ENCODE measurements at regions not wholly inside any gene's neighbourhood (a gene's known extent, or its start where the extent isn't known, plus 50 kb on each side); places are given as distances from the start of the nearest gene placed in this dataset.
"Not testable (repeated sequence)": the region's sequence is repeated elsewhere in the genome, so short reads cannot be mapped to it uniquely, and the experiment has no call there.

GRCh38 chr20:7174554-7174953 is 407.1 kb downstream of the BMP2 start:
- no peak overlapping the region for H3K27ac ChIP-seq (ENCODE audit: low read length)
- no peaks in the 10 kb centered on the region for H3K36me3 ChIP-seq (ENCODE audit: control insufficient read depth in 1 of 2, insufficient read depth in 2 of 2, low read length in 2 of 2)
- H3K9me3 ChIP-seq (ENCODE audit: control insufficient read depth in 1 of 2, low read length in 2 of 2), result no peaks in the 10 kb centered on the region
- H3K4me3 ChIP-seq (ENCODE audit: low read depth in 1 of 2, low read length in 2 of 2), result no peak overlapping the region
- no peaks in the 10 kb centered on the region for H3K4me1 ChIP-seq (ENCODE audit: control insufficient read depth in 1 of 2, insufficient read depth in 2 of 2, low read length in 2 of 2)
- H3K27me3 ChIP-seq (ENCODE audit: low read depth, low read length), result no peaks in the 10 kb centered on the region

- not testable (repeated sequence) for H3K4me3 ChIP-seq (ENCODE audit: low read depth in 1 of 2, low read length in 2 of 2); H3K27ac ChIP-seq (ENCODE audit: low read length); H3K9me3 ChIP-seq (ENCODE audit: control insufficient read depth in 1 of 2, low read length in 2 of 2); H3K27me3 ChIP-seq (ENCODE audit: low read depth, low read length); H3K4me1 ChIP-seq (ENCODE audit: control insufficient read depth in 1 of 2, insufficient read depth in 2 of 2, low read length in 2 of 2); H3K36me3 ChIP-seq (ENCODE audit: control insufficient read depth in 1 of 2, insufficient read depth in 2 of 2, low read length in 2 of 2)
Measured at GRCh38 chr20:7175827-7176226, 408.3 kb downstream of the BMP2 start.

GRCh38 chr20:7178004-7178403 is 410.5 kb downstream of the BMP2 start:
- H3K4me1 ChIP-seq (ENCODE audit: control insufficient read depth in 1 of 2, insufficient read depth in 2 of 2, low read length in 2 of 2), result no peaks in the 10 kb centered on the region
- H3K27ac ChIP-seq (ENCODE audit: low read length), result no peak overlapping the region
- no peaks in the 10 kb centered on the region for H3K9me3 ChIP-seq (ENCODE audit: control insufficient read depth in 1 of 2, low read length in 2 of 2)
- no peak overlapping the region for H3K4me3 ChIP-seq (ENCODE audit: low read depth in 1 of 2, low read length in 2 of 2)
- H3K27me3 ChIP-seq (ENCODE audit: low read depth, low read length), result no peaks in the 10 kb centered on the region
- no peaks in the 10 kb centered on the region for H3K36me3 ChIP-seq (ENCODE audit: control insufficient read depth in 1 of 2, insufficient read depth in 2 of 2, low read length in 2 of 2)

GRCh38 chr20:7180256-7181045 is 413.0 kb downstream of the BMP2 start:
- Histone ChIP-seq H3K4me3 (ENCODE audit: low read depth in 1 of 2, low read length in 2 of 2) (no peak overlapping the region), H3K27me3 (ENCODE audit: low read depth, low read length) (no peaks in the 10 kb centered on the region), H3K27ac (ENCODE audit: low read length) (no peak overlapping the region), H3K9me3 (ENCODE audit: control insufficient read depth in 1 of 2, low read length in 2 of 2) (no peaks in the 10 kb centered on the region), H3K36me3 (ENCODE audit: control insufficient read depth in 1 of 2, insufficient read depth in 2 of 2, low read length in 2 of 2) (no peaks in the 10 kb centered on the region), H3K4me1 (ENCODE audit: control insufficient read depth in 1 of 2, insufficient read depth in 2 of 2, low read length in 2 of 2) (no peaks in the 10 kb centered on the region)

- Histone ChIP-seq H3K9me3 (ENCODE audit: control insufficient read depth in 1 of 2, low read length in 2 of 2) (no peaks in the 10 kb centered on the region), H3K36me3 (ENCODE audit: control insufficient read depth in 1 of 2, insufficient read depth in 2 of 2, low read length in 2 of 2) (no peaks in the 10 kb centered on the region), H3K27ac (ENCODE audit: low read length) (no peak overlapping the region), H3K4me1 (ENCODE audit: control insufficient read depth in 1 of 2, insufficient read depth in 2 of 2, low read length in 2 of 2) (no peaks in the 10 kb centered on the region), H3K4me3 (ENCODE audit: low read depth in 1 of 2, low read length in 2 of 2) (no peak overlapping the region), H3K27me3 (ENCODE audit: low read depth, low read length) (no peaks in the 10 kb centered on the region)
Measured at GRCh38 chr20:7189231-7189630, 421.7 kb downstream of the BMP2 start.

- no peak overlapping the region for H3K4me3 ChIP-seq (ENCODE audit: low read depth in 1 of 2, low read length in 2 of 2)
- no peaks in the 10 kb centered on the region for H3K27me3 ChIP-seq (ENCODE audit: low read depth, low read length)
- no peaks in the 10 kb centered on the region for H3K4me1 ChIP-seq (ENCODE audit: control insufficient read depth in 1 of 2, insufficient read depth in 2 of 2, low read length in 2 of 2)
- H3K27ac ChIP-seq (ENCODE audit: low read length), result no peak overlapping the region
- no peaks in the 10 kb centered on the region for H3K36me3 ChIP-seq (ENCODE audit: control insufficient read depth in 1 of 2, insufficient read depth in 2 of 2, low read length in 2 of 2)
- no peaks in the 10 kb centered on the region for H3K9me3 ChIP-seq (ENCODE audit: control insufficient read depth in 1 of 2, low read length in 2 of 2)
Measured at GRCh38 chr20:7193681-7194080, 426.2 kb downstream of the BMP2 start.

- no peak overlapping the region for H3K4me3 ChIP-seq (ENCODE audit: low read depth in 1 of 2, low read length in 2 of 2)
Measured at GRCh38 chr20:7195704-7196103, 428.2 kb downstream of the BMP2 start.

GRCh38 chr20:7196481-7196880 is 429.0 kb downstream of the BMP2 start:
- no peaks in the 10 kb centered on the region for H3K36me3 ChIP-seq (ENCODE audit: control insufficient read depth in 1 of 2, insufficient read depth in 2 of 2, low read length in 2 of 2)
- no peaks in the 10 kb centered on the region for H3K9me3 ChIP-seq (ENCODE audit: control insufficient read depth in 1 of 2, low read length in 2 of 2)
- H3K4me1 ChIP-seq (ENCODE audit: control insufficient read depth in 1 of 2, insufficient read depth in 2 of 2, low read length in 2 of 2), result no peaks in the 10 kb centered on the region
- H3K27ac ChIP-seq (ENCODE audit: low read length), result no peak overlapping the region
- H3K27me3 ChIP-seq (ENCODE audit: low read depth, low read length), result no peaks in the 10 kb centered on the region
- H3K4me3 ChIP-seq (ENCODE audit: low read depth in 1 of 2, low read length in 2 of 2), result no peak overlapping the region

More at GRCh38 chr20:7195704-7196103, 428.2 kb downstream of the BMP2 start:
- H3K36me3 ChIP-seq (ENCODE audit: control insufficient read depth in 1 of 2, insufficient read depth in 2 of 2, low read length in 2 of 2), result no peaks in the 10 kb centered on the region
- H3K9me3 ChIP-seq (ENCODE audit: control insufficient read depth in 1 of 2, low read length in 2 of 2), result no peaks in the 10 kb centered on the region
- H3K4me1 ChIP-seq (ENCODE audit: control insufficient read depth in 1 of 2, insufficient read depth in 2 of 2, low read length in 2 of 2), result no peaks in the 10 kb centered on the region
- no peak overlapping the region for H3K27ac ChIP-seq (ENCODE audit: low read length)
- no peaks in the 10 kb centered on the region for H3K27me3 ChIP-seq (ENCODE audit: low read depth, low read length)

- Histone ChIP-seq H3K4me1 (ENCODE audit: control insufficient read depth in 1 of 2, insufficient read depth in 2 of 2, low read length in 2 of 2) (no peaks in the 10 kb centered on the region), H3K9me3 (ENCODE audit: control insufficient read depth in 1 of 2, low read length in 2 of 2) (no peaks in the 10 kb centered on the region), H3K4me3 (ENCODE audit: low read depth in 1 of 2, low read length in 2 of 2) (no peak overlapping the region), H3K36me3 (ENCODE audit: control insufficient read depth in 1 of 2, insufficient read depth in 2 of 2, low read length in 2 of 2) (no peaks in the 10 kb centered on the region), H3K27ac (ENCODE audit: low read length) (no peak overlapping the region), H3K27me3 (ENCODE audit: low read depth, low read length) (no peaks in the 10 kb centered on the region)
Measured at GRCh38 chr20:7199861-7200260, 432.4 kb downstream of the BMP2 start.

- Histone ChIP-seq H3K27me3 (ENCODE audit: low read depth, low read length) (no peaks in the 10 kb centered on the region), H3K9me3 (ENCODE audit: control insufficient read depth in 1 of 2, low read length in 2 of 2) (no peaks in the 10 kb centered on the region), H3K36me3 (ENCODE audit: control insufficient read depth in 1 of 2, insufficient read depth in 2 of 2, low read length in 2 of 2) (no peaks in the 10 kb centered on the region), H3K4me3 (ENCODE audit: low read depth in 1 of 2, low read length in 2 of 2) (no peak overlapping the region), H3K27ac (ENCODE audit: low read length) (no peak overlapping the region), H3K4me1 (ENCODE audit: control insufficient read depth in 1 of 2, insufficient read depth in 2 of 2, low read length in 2 of 2) (no peaks in the 10 kb centered on the region)
Measured at GRCh38 chr20:7207186-7207798, 439.8 kb downstream of the BMP2 start.

GRCh38 chr20:7210910-7211309 is 443.4 kb downstream of the BMP2 start:
- Histone ChIP-seq H3K4me1 (ENCODE audit: control insufficient read depth in 1 of 2, insufficient read depth in 2 of 2, low read length in 2 of 2) (no peaks in the 10 kb centered on the region), H3K27me3 (ENCODE audit: low read depth, low read length) (no peaks in the 10 kb centered on the region), H3K27ac (ENCODE audit: low read length) (no peak overlapping the region), H3K4me3 (ENCODE audit: low read depth in 1 of 2, low read length in 2 of 2) (no peak overlapping the region), H3K9me3 (ENCODE audit: control insufficient read depth in 1 of 2, low read length in 2 of 2) (no peaks in the 10 kb centered on the region), H3K36me3 (ENCODE audit: control insufficient read depth in 1 of 2, insufficient read depth in 2 of 2, low read length in 2 of 2) (no peaks in the 10 kb centered on the region)
